Uterus (tissue), 3 donors: ENCODE measurements at regions not wholly inside any gene's neighbourhood (a gene's known extent, or its start where the extent isn't known, plus 50 kb on each side); places are given as distances from the start of the nearest gene placed in this dataset.

Experiments used
- DNase-seq, 2 donors: peaks; one replicate each; pipeline ENCODE4 v3.0.0-alpha.2; 2019 to 2020
- H3K27ac ChIP-seq, 2 donors: fragments of 200-600 bp; sonication (generic); 1 replicate in 1 of 2; 2 replicates in 1 of 2; pipeline ENCODE4 v1.5.1; 2016 to 2018
- H3K27me3 ChIP-seq, 2 donors: fragments of 200-600 bp; sonication (generic); one replicate each; pipeline ENCODE4 v1.5.1; 2018 to 2019; ENCODE audit warnings: control low read depth in 1 of 2
- H3K36me3 ChIP-seq, 2 donors: fragments of 200-600 bp; sonication (generic); one replicate each; pipeline ENCODE4 v1.5.1; 2019; ENCODE audit warnings: control low read depth in 1 of 2
- H3K4me1 ChIP-seq, 2 donors: fragments of 200-600 bp; sonication (generic); one replicate each; pipeline ENCODE4 v1.5.1; 2018 to 2019; ENCODE audit warnings: control low read depth in 1 of 2
- H3K4me3 ChIP-seq, 2 donors: fragments of 200-600 bp; sonication (generic); 1 replicate in 1 of 2; 2 replicates in 1 of 2; pipeline ENCODE4 v1.5.1; 2018 to 2019; ENCODE audit warnings: mild to moderate bottlenecking in 1 of 2
- H3K9me3 ChIP-seq, 2 donors: fragments of 200-600 bp; sonication (generic); one replicate each; pipeline ENCODE4 v1.5.1; 2019; ENCODE audit warnings: control low read depth in 1 of 2
- CTCF ChIP-seq, 4 experiments: fragments of 200-600 bp in 2 of 4; fragments of 450-650 bp in 2 of 4; sonication (generic) in 2 of 4; IDR thresholded peaks; one replicate each; pipeline ENCODE4 v1.5.1; 2016 to 2019; ENCODE audit warnings: antibody characterized with exemption in 4 of 4, mild to moderate bottlenecking in 2 of 4, moderate library complexity in 1 of 4
- POLR2A ChIP-seq, 2 donors: fragments of 450-650 bp; IDR thresholded peaks; one replicate each; pipeline ENCODE4 v1.6.1; 2016; ENCODE audit warnings: antibody characterized with exemption in 2 of 2, mild to moderate bottlenecking in 1 of 2, moderate library complexity in 1 of 2
- intact Hi-C: fragments of 100-400 bp; cut with DNase I; formaldehyde crosslinking; loops from one replicate; pipeline ENCODE4 v1.15.1; 2023; ENCODE audit warnings: low total_unique reads
- donor health status: DM: yes; HTN: yes; CAD: no.

- intact Hi-C loops = no loop called here
- no peaks in the 10 kb centered on the region for H3K27me3 ChIP-seq
- no peak for DNase-seq
- no peak for TF ChIP-seq POLR2A (IDR thresholded peaks at IDR 0.05)
- TF ChIP-seq CTCF (IDR thresholded peaks at IDR 0.05) = no peak
- no peak overlapping the region for H3K27ac ChIP-seq
- no peaks in the 10 kb centered on the region for H3K4me1 ChIP-seq
- H3K4me3 ChIP-seq = no peak overlapping the region
- no peaks in the 10 kb centered on the region for H3K36me3 ChIP-seq
- H3K9me3 ChIP-seq = no peaks in the 10 kb centered on the region
These were observed 349.8 kb downstream of the ARL4A start for GRCh38 chr7:13037216-13037615.

GRCh38 chr7:13041368-13041988 is 354.0 kb downstream of the ARL4A start:
- no peaks in the 10 kb centered on the region for H3K27me3 ChIP-seq
- H3K36me3 ChIP-seq = no peaks in the 10 kb centered on the region
- H3K4me1 ChIP-seq = no peaks in the 10 kb centered on the region
- intact Hi-C loops = no loop called here
- no peak overlapping the region for H3K4me3 ChIP-seq
- no peak for DNase-seq
- TF ChIP-seq POLR2A (IDR thresholded peaks at IDR 0.05) = no peak
- no peak for TF ChIP-seq CTCF (IDR thresholded peaks at IDR 0.05)
- no peaks in the 10 kb centered on the region for H3K9me3 ChIP-seq
- H3K27ac ChIP-seq = no peak overlapping the region

GRCh38 chr7:13042605-13043236 is 355.3 kb downstream of the ARL4A start:
- no peak for DNase-seq
- no peaks in the 10 kb centered on the region for H3K4me1 ChIP-seq
- intact Hi-C loops = no loop called here
- no peaks in the 10 kb centered on the region for H3K36me3 ChIP-seq
- H3K9me3 ChIP-seq = no peaks in the 10 kb centered on the region
- H3K27ac ChIP-seq = no peak overlapping the region
- H3K4me3 ChIP-seq = no peak overlapping the region
- TF ChIP-seq CTCF (IDR thresholded peaks at IDR 0.05) = no peak
- no peak for TF ChIP-seq POLR2A (IDR thresholded peaks at IDR 0.05)
- H3K27me3 ChIP-seq = no peaks in the 10 kb centered on the region

GRCh38 chr7:13044309-13044708 is 356.9 kb downstream of the ARL4A start:
- intact Hi-C loops = no loop called here
- no peak for TF ChIP-seq CTCF (IDR thresholded peaks at IDR 0.05)
- TF ChIP-seq POLR2A (IDR thresholded peaks at IDR 0.05) = no peak
- Histone ChIP-seq H3K27ac (no peak overlapping the region), H3K36me3 (no peaks in the 10 kb centered on the region), H3K27me3 (no peaks in the 10 kb centered on the region), H3K4me1 (no peaks in the 10 kb centered on the region), H3K4me3 (no peak overlapping the region), H3K9me3 (no peaks in the 10 kb centered on the region)
- DNase-seq = no peak

GRCh38 chr7:13047061-13047460 is 359.6 kb downstream of the ARL4A start:
- no peak overlapping the region for H3K4me3 ChIP-seq
- DNase-seq = no peak
- no peaks in the 10 kb centered on the region for H3K9me3 ChIP-seq
- H3K4me1 ChIP-seq = no peaks in the 10 kb centered on the region
- no peaks in the 10 kb centered on the region for H3K36me3 ChIP-seq
- H3K27ac ChIP-seq = no peak overlapping the region
- no peak for TF ChIP-seq POLR2A (IDR thresholded peaks at IDR 0.05)
- no peak for TF ChIP-seq CTCF (IDR thresholded peaks at IDR 0.05)
- H3K27me3 ChIP-seq = no peaks in the 10 kb centered on the region
- intact Hi-C loops = no loop called here
